ENCODE measurements at regions not wholly inside any gene's neighbourhood (a gene's known extent, or its start where the extent isn't known, plus 50 kb on each side); places are given as distances from the start of the nearest gene placed in this dataset.

GRCh38 chr1:234989019-234989418, 139.6 kb downstream of the TOMM20 start:
- H3K56ac ChIP-seq (ENCODE audit: insufficient read length, low read depth, low read length) = no peak overlapping the region
- no peak for TF ChIP-seq CTCF (conservative IDR thresholded peaks at IDR 0.05)
- H3T11ph ChIP-seq (ENCODE audit: low read length) = no peak overlapping the region
- H3K27ac ChIP-seq (ENCODE audit: insufficient read length, low read depth, low read length) = no peak overlapping the region
- DNase-seq = no peak
- no peak overlapping the region for H3K14ac ChIP-seq (ENCODE audit: insufficient read depth, low read length)
- no peaks in the 10 kb centered on the region for H3K27me3 ChIP-seq (ENCODE audit: insufficient read depth, low read length)
- H2BK15ac ChIP-seq (ENCODE audit: low read depth, low read length) = no peak overlapping the region; the same call in 1 of the 2 replicates
- H2BK120ac ChIP-seq (ENCODE audit: low read depth, low read length, poor library complexity, severe bottlenecking) = no peak overlapping the region
- no peaks in the 10 kb centered on the region for H3K79me1 ChIP-seq (ENCODE audit: insufficient read depth, low read depth, low read length, poor library complexity, severe bottlenecking)
- no CpG with 5 or more reads among the region's 6 CpGs for WGBS (ENCODE audit: extremely low coverage, insufficient read length, low lambda C conversion rate)
- Mint-ChIP-seq H3K4me3 (no peak overlapping the region), H3K4me1 (peaks cover 30 to 34% of the 10 kb centered on the region in 2 experiments), H3K27me3 (ENCODE audit: low read depth) (peaks cover 2% of the 10 kb centered on the region; the same call in 1 of the 2 replicates), H3K27ac (peak overlapping the region in 1 of 3 experiments; percentile 64; a peak in 3 of 7 replicates), H3K9me3 (peaks cover 0 to 4% of the 10 kb centered on the region in 2 experiments; a peak in 1 of 5 replicates), H3K36me3 (ENCODE audit: insufficient read depth in 1 of 3, low read depth in 3 of 3) (no peaks in the 10 kb centered on the region; a peak in 2 of 7 replicates)
- no peak overlapping the region for H2BK12ac ChIP-seq (ENCODE audit: insufficient read length, low read depth, low read length)
- no peaks in the 10 kb centered on the region for H3K79me2 ChIP-seq (ENCODE audit: insufficient read depth, low read length)
- no peaks in the 10 kb centered on the region for H4K20me1 ChIP-seq (ENCODE audit: control insufficient read depth, insufficient read depth, insufficient read length)
- H3K9ac ChIP-seq (ENCODE audit: extremely low read depth, insufficient read length, low read length) = no peak overlapping the region
- H3K4me1 ChIP-seq (ENCODE audit: insufficient read depth, low read length) = peaks cover 4% of the 10 kb centered on the region; the same call in 1 of the 2 replicates
- H2BK20ac ChIP-seq (ENCODE audit: low read depth, low read length, poor library complexity, severe bottlenecking) = no peak overlapping the region
- no peak overlapping the region for H3K18ac ChIP-seq (ENCODE audit: insufficient read length, low read depth, low read length)
- H2AK5ac ChIP-seq (ENCODE audit: insufficient read length, low read length) = no peak overlapping the region
- H3K9me3 ChIP-seq (ENCODE audit: control insufficient read depth, low read depth, low read length) = no peaks in the 10 kb centered on the region
- H4K8ac ChIP-seq (replicated peaks; ENCODE audit: insufficient read length, low read depth, low read length) = no peak overlapping the region
- H3K4me2 ChIP-seq (ENCODE audit: insufficient read depth, insufficient read length, low read length) = no peak overlapping the region
- no peak overlapping the region for H2BK5ac ChIP-seq (ENCODE audit: insufficient read length, low read length)
- H2AFZ ChIP-seq (ENCODE audit: low read length) = no peak overlapping the region
- no peaks in the 10 kb centered on the region for H3K23me2 ChIP-seq (ENCODE audit: insufficient read length, low read depth, low read length, poor library complexity, severe bottlenecking)
- H3K4ac ChIP-seq (ENCODE audit: low read depth, low read length) = no peak overlapping the region
- H4K91ac ChIP-seq (ENCODE audit: insufficient read length, low read depth, low read length) = no peak overlapping the region
- H3K23ac ChIP-seq (ENCODE audit: insufficient read length, low read depth, low read length) = no peak overlapping the region
- H4K5ac ChIP-seq (ENCODE audit: insufficient read length, low read depth, low read length) = no peak overlapping the region

All from H9 (cell line).